ENCODE measurements at regions not wholly inside any gene's neighbourhood (a gene's known extent, or its start where the extent isn't known, plus 50 kb on each side); places are given as distances from the start of the nearest gene placed in this dataset.
"Not testable (repeated sequence)": the region's sequence is repeated elsewhere in the genome, so short reads cannot be mapped to it uniquely, and the experiment has no call there.

DNA sequence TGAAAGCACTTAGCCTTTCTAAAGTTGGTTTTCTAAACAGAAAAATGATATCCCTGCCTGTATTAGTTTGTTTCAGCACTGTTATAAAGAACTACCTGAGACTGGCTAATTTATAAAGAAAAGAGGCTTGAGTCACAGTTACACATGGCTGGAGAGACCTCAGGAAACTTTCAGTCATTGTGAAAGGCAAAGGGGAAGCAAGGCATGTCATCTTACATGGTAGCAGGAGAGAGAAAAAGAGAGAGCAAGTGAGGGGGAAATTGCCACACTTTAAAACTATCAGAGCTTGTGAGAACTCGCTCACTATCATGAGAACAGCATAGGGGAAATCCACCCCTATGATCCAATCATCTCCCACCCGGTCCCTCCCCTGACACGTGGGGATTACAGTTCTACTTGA is 64.9 kb downstream of the FAM170A start:
- no peak overlapping the region for H3K27ac ChIP-seq
- TF ChIP-seq CTCF (conservative IDR thresholded peaks at IDR 0.05) (no peak), ZFX (IDR thresholded peaks at IDR 0.05) (no peak)

- TF ChIP-seq CTCF (conservative IDR thresholded peaks at IDR 0.05), result no peak
- no peak for TF ChIP-seq ZFX (IDR thresholded peaks at IDR 0.05)
- H3K27ac ChIP-seq, result no peak overlapping the region
Measured at GRCh38 chr5:119706049-119706448, 76.7 kb downstream of the FAM170A start.

DNA sequence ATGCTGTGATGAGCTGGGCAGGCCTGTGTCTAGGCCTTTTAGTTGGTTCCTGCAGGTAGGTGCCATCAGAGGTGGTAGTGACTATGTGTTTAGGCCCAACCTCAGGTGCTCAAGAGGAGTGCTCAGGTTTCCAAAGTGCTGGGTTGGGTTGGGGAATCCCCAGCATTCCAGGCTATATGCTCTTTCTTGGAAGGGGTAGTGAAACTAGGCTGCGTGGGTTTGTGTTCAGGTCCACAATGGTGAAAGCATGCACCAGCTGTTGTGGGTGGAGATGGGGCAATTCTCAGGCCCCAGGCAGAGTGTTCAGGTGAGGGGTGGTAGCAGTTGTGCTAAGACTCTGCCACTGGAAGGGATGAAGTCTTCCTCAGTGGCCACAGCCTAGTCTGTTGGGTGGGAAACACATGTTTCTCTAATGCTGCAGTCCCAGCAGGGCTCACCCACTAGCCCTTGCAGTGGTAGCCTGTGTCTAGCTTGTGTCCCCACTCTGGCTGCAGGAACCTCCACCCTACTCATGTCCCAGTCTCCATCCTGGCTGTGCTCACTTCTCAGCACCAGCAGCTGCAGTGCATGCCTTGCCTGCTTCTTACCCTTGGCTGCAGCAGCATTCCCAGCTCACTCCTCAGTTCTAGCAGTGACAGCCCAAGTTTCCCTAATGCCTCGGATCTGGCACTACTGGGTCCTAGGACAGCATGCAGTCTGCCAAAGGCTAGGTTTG is 78.9 kb downstream of the FAM170A start:
- no peak overlapping the region for H3K27ac ChIP-seq
- TF ChIP-seq ZFX (IDR thresholded peaks at IDR 0.05) (no peak), CTCF (conservative IDR thresholded peaks at IDR 0.05) (no peak)

- no peak overlapping the region for H3K27ac ChIP-seq
- TF ChIP-seq ZFX (IDR thresholded peaks at IDR 0.05), result no peak
- no peak for TF ChIP-seq CTCF (conservative IDR thresholded peaks at IDR 0.05)
Measured at GRCh38 chr5:119721775-119722174, 92.4 kb downstream of the FAM170A start.

DNA sequence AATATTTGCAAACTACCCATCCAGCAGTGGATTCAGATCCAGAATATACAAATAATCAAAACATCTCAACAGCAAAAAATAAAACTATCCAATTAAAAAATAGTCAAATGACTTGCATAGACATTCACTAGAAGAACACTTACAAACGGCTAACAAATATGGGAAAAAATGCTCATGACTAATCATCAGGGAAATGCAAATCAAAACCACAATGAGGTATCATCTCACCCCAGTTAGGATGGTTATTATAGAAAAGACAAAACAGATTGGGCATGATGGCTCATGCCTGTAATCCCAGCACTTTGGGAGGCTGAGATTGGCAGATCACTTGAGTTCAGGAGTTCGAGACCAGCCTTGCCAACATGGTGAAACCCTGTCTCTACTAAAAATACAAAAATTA is 95.9 kb downstream of the FAM170A start:
- H3K27ac ChIP-seq, result not testable (repeated sequence)

GRCh38 chr5:119726544-119726943 is 97.2 kb downstream of the FAM170A start:
- TF ChIP-seq ZFX (IDR thresholded peaks at IDR 0.05), result no peak
- no peak for TF ChIP-seq CTCF (conservative IDR thresholded peaks at IDR 0.05)
- no peak overlapping the region for H3K27ac ChIP-seq

DNA sequence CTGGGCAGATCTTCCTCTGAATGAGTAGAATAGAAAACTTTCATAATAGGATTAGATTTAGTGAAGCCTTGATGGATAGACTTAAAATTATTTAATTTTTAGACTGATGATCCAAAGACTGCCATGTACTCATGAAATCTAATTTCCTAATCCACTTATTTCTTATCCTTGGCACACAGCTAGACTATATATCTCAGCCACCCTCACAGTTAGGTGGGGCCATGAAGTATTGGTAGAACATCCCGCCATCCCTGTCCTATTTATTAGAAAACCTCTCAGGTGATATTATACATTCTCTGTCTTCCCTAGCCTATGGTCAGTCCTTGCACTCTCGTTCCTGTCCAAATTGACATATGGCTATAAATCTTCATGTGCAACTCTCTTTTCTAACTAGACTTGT is 110.9 kb downstream of the FAM170A start:
- TF ChIP-seq CTCF (conservative IDR thresholded peaks at IDR 0.05) (no peak), ZFX (IDR thresholded peaks at IDR 0.05) (no peak)
- no peak overlapping the region for H3K27ac ChIP-seq

GRCh38 chr5:119741691-119742090 is 112.3 kb downstream of the FAM170A start:
- TF ChIP-seq ZFX (IDR thresholded peaks at IDR 0.05) (no peak), CTCF (conservative IDR thresholded peaks at IDR 0.05) (no peak)
- H3K27ac ChIP-seq, result no peak overlapping the region

Data from C4-2B (cell line).